ENCODE measurements at regions not wholly inside any gene's neighbourhood (a gene's known extent, or its start where the extent isn't known, plus 50 kb on each side); places are given as distances from the start of the nearest gene placed in this dataset.

DNA sequence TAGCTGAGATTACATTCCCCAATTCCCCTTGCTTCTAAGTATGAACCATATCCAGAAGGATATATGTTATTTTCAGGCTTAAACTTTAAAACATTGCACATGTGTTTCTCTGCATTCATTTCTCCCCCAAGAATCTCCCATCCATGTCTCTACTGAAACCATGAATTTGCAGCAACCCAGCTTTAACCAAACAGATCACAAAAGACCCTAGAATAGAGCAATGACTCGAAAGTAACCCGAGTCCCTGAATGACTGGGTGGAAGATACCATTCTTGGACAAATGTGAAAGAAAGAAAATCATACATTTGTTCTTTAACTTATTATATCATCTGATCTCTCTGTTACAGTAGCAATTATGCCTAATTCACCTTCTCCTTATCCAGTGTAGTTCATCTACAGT is 278.7 kb downstream of the IPMK start:
- TF ChIP-seq EZH2phosphoT487 (IDR thresholded peaks at IDR 0.05; ENCODE audit: insufficient read depth, low read depth): no peak
- TF ChIP-seq EZH2 (IDR thresholded peaks at IDR 0.05; ENCODE audit: insufficient read depth, poor library complexity, severe bottlenecking): no peak
